GM23248 (cell line): ENCODE measurements at regions not wholly inside any gene's neighbourhood (a gene's known extent, or its start where the extent isn't known, plus 50 kb on each side); places are given as distances from the start of the nearest gene placed in this dataset.

Experiments used
- DNase-seq: peaks from one replicate; pipeline ENCODE4 v3.0.0-alpha.2; 2015
- H2AFZ ChIP-seq: fragments of 200-600 bp; sonication (generic); 2 replicates; pipeline ENCODE4 v1.6.1; 2016; ENCODE audit warnings: antibody characterized with exemption
- H3F3A ChIP-seq: fragments of 200-600 bp; sonication (generic); 2 replicates; pipeline ENCODE4 v1.6.1; 2016; ENCODE audit warnings: mild to moderate bottlenecking, antibody characterized with exemption, mixed run types; ENCODE audit not compliant: insufficient read depth
- H3K27ac ChIP-seq: fragments of 200-600 bp; sonication (generic); 2 replicates; pipeline ENCODE4 v1.5.1; 2016; ENCODE audit warnings: mild to moderate bottlenecking
- H3K27me3 ChIP-seq: fragments of 200-600 bp; sonication (generic); replicated peaks from 2 replicates; pipeline ENCODE4 v1.6.1; 2016; ENCODE audit warnings: mild to moderate bottlenecking; ENCODE audit not compliant: insufficient read depth
- H3K36me3 ChIP-seq: fragments of 200-600 bp; sonication (generic); 2 replicates; pipeline ENCODE4 v1.6.1; 2016; ENCODE audit warnings: low read depth, mild to moderate bottlenecking
- H3K4me1 ChIP-seq: fragments of 200-600 bp; sonication (generic); 2 replicates; pipeline ENCODE4 v1.6.1; 2016; ENCODE audit warnings: mild to moderate bottlenecking; ENCODE audit not compliant: insufficient read depth
- H3K4me2 ChIP-seq: fragments of 200-600 bp; sonication (generic); one replicate; pipeline ENCODE4 v1.6.1; 2016; ENCODE audit warnings: mild to moderate bottlenecking; ENCODE audit not compliant: unreplicated experiment
- H3K4me3 ChIP-seq: fragments of 200-600 bp; sonication (generic); 2 replicates; pipeline ENCODE4 v1.5.1; 2016; ENCODE audit warnings: mild to moderate bottlenecking
- H3K79me2 ChIP-seq: fragments of 200-600 bp; sonication (generic); 2 replicates; pipeline ENCODE4 v1.6.1; 2016; ENCODE audit warnings: mild to moderate bottlenecking; ENCODE audit not compliant: insufficient read depth
- H3K9ac ChIP-seq: fragments of 200-600 bp; sonication (generic); 2 replicates; pipeline ENCODE4 v1.6.1; 2016; ENCODE audit warnings: mild to moderate bottlenecking
- H3K9me2 ChIP-seq: fragments of 200-600 bp; sonication (generic); 2 replicates; pipeline ENCODE4 v1.6.1; 2016; ENCODE audit warnings: mixed run types, mild to moderate bottlenecking, moderate library complexity; ENCODE audit not compliant: insufficient read depth
- H3K9me3 ChIP-seq: fragments of 200-600 bp; sonication (generic); one replicate; pipeline ENCODE4 v1.6.1; 2017; ENCODE audit warnings: low read depth
- H4K20me1 ChIP-seq: fragments of 200-600 bp; sonication (generic); 2 replicates; pipeline ENCODE4 v1.6.0; 2016; ENCODE audit not compliant: insufficient read depth
- EZH2 ChIP-seq: fragments of 200-600 bp; sonication (generic); IDR thresholded peaks from 2 replicates; pipeline ENCODE4 v1.6.1; 2018; ENCODE audit warnings: antibody characterized with exemption, mild to moderate bottlenecking; ENCODE audit not compliant: insufficient read depth, poor library complexity, severe bottlenecking
- EZH2phosphoT487 ChIP-seq: fragments of 200-600 bp; sonication (generic); IDR thresholded peaks from 2 replicates; pipeline ENCODE4 v1.6.1; 2018; ENCODE audit warnings: antibody characterized with exemption, moderate library complexity, mild to moderate bottlenecking, low read depth; ENCODE audit not compliant: insufficient read depth
- WGBS, 2 experiments: methylation state at CpG; one replicate each; pipeline ENCODE4 v1.1.6; 2015 to 2017; ENCODE audit warnings: low lambda C conversion rate in 2 of 2, low coverage in 1 of 2; ENCODE audit errors: missing lambda C conversion rate in 2 of 2; 5-methylcytosine and 5-hydroxymethylcytosine counted together
- in situ Hi-C: fragments of 300-500 bp; cut with MboI; formaldehyde crosslinking; loops from 2 replicates; pipeline ENCODE4 v1.15.0; 2020

GRCh38 chr5:74576941-74577456 lies 63.5 kb downstream of the ENC1 start:
- H3K79me2 ChIP-seq, result no peaks in the 10 kb centered on the region
- TF ChIP-seq EZH2, result no peak
- no peak for TF ChIP-seq EZH2phosphoT487
- no peaks in the 10 kb centered on the region for H4K20me1 ChIP-seq
- no peaks in the 10 kb centered on the region for H3K36me3 ChIP-seq
- peak overlapping the region; percentile 51 for H3K4me2 ChIP-seq
- H2AFZ ChIP-seq, result 0 out of 2 replicates have a peak overlapping the region, but pooled peaks have one; percentile 32
- H3K9me3 ChIP-seq, result no peaks in the 10 kb centered on the region
- peaks cover 7% of the 10 kb centered on the region; the same call in 1 of the 2 replicates for H3F3A ChIP-seq
- no peak overlapping the region for H3K4me3 ChIP-seq
- no peaks in the 10 kb centered on the region for H3K27me3 ChIP-seq
- in situ Hi-C loops, result no loop called here
- H3K9me2 ChIP-seq, result no peaks in the 10 kb centered on the region
- peak; percentile 75 for DNase-seq
- WGBS, 2 experiments, result 66 to 69% methylated on average over 6 of the region's 6 CpGs
- peaks cover 21% of the 10 kb centered on the region for H3K4me1 ChIP-seq
- peak overlapping the region; percentile 37; the same call in 1 of the 2 replicates for H3K27ac ChIP-seq
- 0 out of 2 replicates have a peak overlapping the region, but pooled peaks have one; percentile 10 for H3K9ac ChIP-seq

DNA sequence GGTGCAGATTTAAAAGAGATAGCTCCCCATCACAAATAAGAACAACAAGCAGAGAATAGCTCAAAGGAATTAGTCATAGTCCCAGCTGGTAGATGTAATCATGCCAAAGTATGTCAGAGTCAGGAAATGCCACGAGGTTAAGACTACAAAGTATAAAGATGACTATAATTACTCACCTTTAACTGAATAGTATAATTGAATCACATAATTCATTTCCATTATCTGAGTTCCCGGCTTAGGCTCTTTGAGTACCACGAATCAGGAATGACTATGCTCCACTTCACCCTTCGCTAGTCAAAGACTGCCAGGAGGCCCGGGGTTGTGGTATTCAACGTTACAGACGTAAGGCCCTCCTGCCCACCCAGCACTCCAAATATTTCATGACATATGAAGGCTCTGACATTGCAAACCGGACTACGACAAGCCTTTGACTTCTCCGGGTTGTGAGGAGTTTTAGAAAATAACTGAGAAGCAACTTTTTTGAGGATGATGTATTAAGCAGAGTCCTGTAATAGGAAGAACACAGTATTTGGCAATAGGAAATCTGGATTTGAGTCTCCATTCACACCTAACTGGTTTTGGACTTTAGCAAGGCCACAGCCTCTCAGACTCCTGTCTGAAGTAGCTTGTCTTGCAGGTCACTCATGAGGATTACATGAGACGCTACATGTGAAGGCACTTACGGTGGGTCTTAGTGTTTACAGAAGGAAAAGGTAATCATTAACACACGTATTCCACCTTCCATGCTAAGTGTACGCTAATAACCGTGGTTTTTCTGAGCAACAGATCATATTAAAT lies 64.6 kb downstream of the ENC1 start:
- H3K9ac ChIP-seq, result no peak overlapping the region

DNA sequence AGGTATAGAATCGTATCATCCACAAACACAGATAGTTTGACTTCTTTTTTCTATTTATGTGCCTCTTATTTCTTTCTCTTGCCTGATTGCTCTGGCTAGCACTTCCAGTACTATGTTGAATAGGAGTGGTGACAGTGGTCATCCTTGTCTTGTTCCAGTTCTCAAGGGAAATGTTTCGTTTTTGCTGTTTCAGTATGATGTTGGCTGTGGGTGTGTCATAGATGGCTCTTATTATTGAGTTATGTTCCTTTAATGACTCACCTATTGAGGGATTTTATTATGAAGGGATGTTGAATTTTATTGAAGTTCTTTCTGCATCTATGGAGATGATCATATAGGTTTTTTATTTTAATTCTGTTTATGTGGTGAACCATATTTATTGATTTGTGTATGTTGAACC lies 70.3 kb downstream of the ENC1 start:
- Histone ChIP-seq H2AFZ (no peak overlapping the region), H3K9ac (no peak overlapping the region), H3K79me2 (no peaks in the 10 kb centered on the region), H3K27me3 (no peaks in the 10 kb centered on the region), H3K9me2 (no peaks in the 10 kb centered on the region), H3F3A (no peaks in the 10 kb centered on the region), H3K4me3 (no peak overlapping the region), H3K36me3 (no peaks in the 10 kb centered on the region), H3K4me1 (peaks cover 3% of the 10 kb centered on the region; the same call in 1 of the 2 replicates), H3K4me2 (no peak overlapping the region), H3K27ac (no peak overlapping the region), H4K20me1 (no peaks in the 10 kb centered on the region), H3K9me3 (no peaks in the 10 kb centered on the region)
- WGBS, 2 experiments, result 57 to 58% methylated on average over 2 of the region's 2 CpGs
- in situ Hi-C loops, result no loop called here
- TF ChIP-seq EZH2phosphoT487 (no peak), EZH2 (no peak)
- DNase-seq, result no peak

More for the DNA sequence above, 64.6 kb downstream of the ENC1 start:
- H3K36me3 ChIP-seq, result no peaks in the 10 kb centered on the region
- peaks cover 7% of the 10 kb centered on the region; the same call in 1 of the 2 replicates for H3F3A ChIP-seq
- no peaks in the 10 kb centered on the region for H3K9me3 ChIP-seq
- H4K20me1 ChIP-seq, result no peaks in the 10 kb centered on the region
- H3K4me2 ChIP-seq, result peak overlapping the region; percentile 54
- H3K79me2 ChIP-seq, result no peaks in the 10 kb centered on the region
- no peak overlapping the region; the same call in 1 of the 2 replicates for H3K4me3 ChIP-seq
- TF ChIP-seq EZH2phosphoT487 (no peak), EZH2 (no peak)
- no peaks in the 10 kb centered on the region for H3K27me3 ChIP-seq
- WGBS, 2 experiments, result 60% methylated on average over 15 of the region's 15 CpGs
- peak; percentile 88 for DNase-seq
- no peaks in the 10 kb centered on the region for H3K9me2 ChIP-seq
- H3K27ac ChIP-seq, result peak overlapping the region; percentile 37; the same call in 1 of the 2 replicates
- in situ Hi-C loops, result no loop called here
- H2AFZ ChIP-seq, result no peak overlapping the region
- H3K4me1 ChIP-seq, result peaks cover 21% of the 10 kb centered on the region

GRCh38 chr5:74567411-74567995 lies 73.0 kb downstream of the ENC1 start:
- H3K36me3 ChIP-seq, result no peaks in the 10 kb centered on the region
- TF ChIP-seq EZH2phosphoT487 (no peak), EZH2 (no peak)
- no peak overlapping the region for H3K4me2 ChIP-seq
- H3K27me3 ChIP-seq, result no peaks in the 10 kb centered on the region
- no peaks in the 10 kb centered on the region for H3K79me2 ChIP-seq
- H3K9ac ChIP-seq, result no peak overlapping the region
- in situ Hi-C loops, result no loop called here
- H3K27ac ChIP-seq, result no peak overlapping the region
- WGBS, 2 experiments, result 85 to 89% methylated on average over 4 of the region's 4 CpGs
- H3K4me3 ChIP-seq, result no peak overlapping the region
- H3K9me3 ChIP-seq, result no peaks in the 10 kb centered on the region
- no peaks in the 10 kb centered on the region for H4K20me1 ChIP-seq
- H3K9me2 ChIP-seq, result no peaks in the 10 kb centered on the region
- DNase-seq, result no peak
- H3F3A ChIP-seq, result no peaks in the 10 kb centered on the region
- no peak overlapping the region for H2AFZ ChIP-seq
- no peaks in the 10 kb centered on the region for H3K4me1 ChIP-seq
